SK-N-SH (cell line): ENCODE measurements at regions not wholly inside any gene's neighbourhood (a gene's known extent, or its start where the extent isn't known, plus 50 kb on each side); places are given as distances from the start of the nearest gene placed in this dataset.

Experiments
- CTCF ChIA-PET: fragments of 300-600, 350-600 bp; formaldehyde crosslinking; extraction: SDS; loops from one replicate; lab custom pipeline; 2021; lab: Yijun Ruan, JAX
- POLR2A ChIA-PET: fragments of 350-600 bp; sonication (Branson Sonifier 250); formaldehyde crosslinking; extraction: SDS; loops from one replicate; lab custom pipeline; 2020; ENCODE audit warnings: antibody characterized with exemption, inconsistent platforms; lab: Yijun Ruan, JAX
- DNase-seq: peaks from one replicate; pipeline ENCODE4 v3.0.0; 2012
- H2AFZ ChIP-seq: fragments of 200-600 bp; sonication (generic); 2 replicates; pipeline ENCODE4 v1.8.1; 2016; ENCODE audit warnings: antibody characterized with exemption, mild to moderate bottlenecking, low read depth
- H3F3A ChIP-seq: fragments of 200-600 bp; sonication (generic); replicated peaks from 2 replicates; pipeline ENCODE3; 2016; ENCODE audit warnings: antibody characterized with exemption, mild to moderate bottlenecking; ENCODE audit not compliant: insufficient read depth
- H3K27ac ChIP-seq, 2 experiments: fragments of 200-500 bp in 1 of 2; fragments of 200-600 bp in 1 of 2; sonication (Bioruptor generic) in 1 of 2; sonication (generic), shearing (Covaris generic) in 1 of 2; 2 replicates each; pipeline versions ENCODE4 v1.5.1 to v1.6.1; 2014 to 2016; ENCODE audit warnings: low read depth in 2 of 2, inconsistent platforms in 1 of 2, low read length in 1 of 2, mild to moderate bottlenecking in 1 of 2, mixed read lengths in 1 of 2
- H3K27me3 ChIP-seq: fragments of 200-600 bp; sonication (generic), shearing (Covaris generic); 2 replicates; pipeline ENCODE4 v1.6.1; 2016; ENCODE audit warnings: mixed run types; ENCODE audit not compliant: insufficient read depth
- H3K36me3 ChIP-seq, 2 experiments: fragments of 200-500 bp in 1 of 2; fragments of 200-600 bp in 1 of 2; sonication (Bioruptor generic) in 1 of 2; sonication (generic) in 1 of 2; replicated peaks in 1 of 2; 2 replicates each; pipeline versions ENCODE3 to v1.5.1; 2014 to 2016; ENCODE audit warnings: low read length in 1 of 2, mild to moderate bottlenecking in 1 of 2; ENCODE audit not compliant: insufficient read depth in 2 of 2, control insufficient read depth in 1 of 2
- H3K4me1 ChIP-seq, 2 experiments: fragments of 200-500 bp in 1 of 2; fragments of 200-600 bp in 1 of 2; sonication (Bioruptor generic) in 1 of 2; sonication (generic), shearing (Covaris generic) in 1 of 2; 2 replicates each; pipeline versions ENCODE4 v1.5.1 to v1.6.1; 2014 to 2016; ENCODE audit warnings: low read depth in 1 of 2, low read length in 1 of 2, mixed run types in 1 of 2; ENCODE audit not compliant: insufficient read depth in 2 of 2, control insufficient read depth in 1 of 2
- H3K4me2 ChIP-seq: fragments of 200-600 bp; sonication (generic), shearing (Covaris generic); 2 replicates; pipeline ENCODE4 v1.6.1; 2017; ENCODE audit warnings: mixed run types
- H3K4me3 ChIP-seq, 2 experiments: fragments of 200-500 bp in 1 of 2; fragments of 200-600 bp in 1 of 2; sonication (Bioruptor generic) in 1 of 2; sonication (generic), shearing (Covaris generic) in 1 of 2; 2 replicates each; pipeline versions ENCODE4 v1.5.1 to v1.8.1; 2014 to 2016; ENCODE audit warnings: low read depth in 2 of 2, inconsistent platforms in 1 of 2, low read length in 1 of 2, mild to moderate bottlenecking in 1 of 2, mixed read lengths in 1 of 2, moderate library complexity in 1 of 2
- H3K79me2 ChIP-seq: fragments of 200-600 bp; sonication (generic); 2 replicates; pipeline ENCODE4 v1.8.1; 2017; ENCODE audit warnings: mild to moderate bottlenecking; ENCODE audit not compliant: insufficient read depth
- H3K9ac ChIP-seq: fragments of 200-600 bp; sonication (generic); 2 replicates; pipeline ENCODE4 v1.6.1; 2017; ENCODE audit warnings: mixed run types
- H3K9me2 ChIP-seq: fragments of 200-600 bp; sonication (generic); 2 replicates; pipeline ENCODE4 v1.6.1; 2017; ENCODE audit warnings: mixed run types
- H3K9me3 ChIP-seq: fragments of 200-600 bp; sonication (generic); 2 replicates; pipeline ENCODE4 v1.6.1; 2017; ENCODE audit warnings: mixed run types, mild to moderate bottlenecking, moderate library complexity
- H4K20me1 ChIP-seq: fragments of 200-600 bp; sonication (generic); 2 replicates; pipeline ENCODE4 v1.6.1; 2017; ENCODE audit warnings: mild to moderate bottlenecking, mixed run types; ENCODE audit not compliant: insufficient read depth
- ELF1 ChIP-seq: IDR thresholded peaks from 2 replicates; pipeline ENCODE4 v1.4.0; 2012
- EP300 ChIP-seq, 2 experiments: IDR thresholded peaks; 2 replicates each; pipeline versions ENCODE4 v1.4.0 to v1.6.1; 2012; ENCODE audit warnings: borderline replicate concordance in 1 of 2, low read depth in 1 of 2, low read length in 1 of 2
- EZH2phosphoT487 ChIP-seq: fragments of 200-600 bp; sonication (generic); IDR thresholded peaks from 2 replicates; pipeline ENCODE4 v1.6.1; 2017; ENCODE audit warnings: low read depth, mixed run types, mild to moderate bottlenecking, antibody characterized with exemption, moderate library complexity, borderline replicate concordance
- FOXJ3 ChIP-seq: sonication (generic); formaldehyde crosslinking; IDR thresholded peaks from 2 replicates; pipeline ENCODE4 v1.5.1; 2020; ENCODE audit warnings: mild to moderate bottlenecking, missing genetic modification reagents
- JUND ChIP-seq: IDR thresholded peaks from 2 replicates; pipeline ENCODE4 v1.4.0; 2012
- MEF2A ChIP-seq: IDR thresholded peaks from 2 replicates; pipeline ENCODE4 v1.4.0; 2012; ENCODE audit warnings: low read depth, borderline replicate concordance
- MXI1 ChIP-seq: IDR thresholded peaks from 2 replicates; pipeline ENCODE4 v1.6.1; 2012; ENCODE audit warnings: mild to moderate bottlenecking, low read depth, low read length, improper control_type of control experiment
- NRF1 ChIP-seq: IDR thresholded peaks from 2 replicates; pipeline ENCODE4 v1.6.1; 2012; ENCODE audit warnings: low read depth, mild to moderate bottlenecking, low read length
- RAD21 ChIP-seq: IDR thresholded peaks from 2 replicates; pipeline ENCODE4 v1.6.1; 2012; ENCODE audit warnings: mild to moderate bottlenecking, low read length
- RFX5 ChIP-seq: IDR thresholded peaks from 2 replicates; pipeline ENCODE4 v1.6.1; 2012; ENCODE audit warnings: mild to moderate bottlenecking, improper control_type of control experiment, low read length
- RXRA ChIP-seq: IDR thresholded peaks from 2 replicates; pipeline ENCODE4 v1.4.0; 2012; ENCODE audit warnings: low read depth, mild to moderate bottlenecking, borderline replicate concordance
- SIN3A ChIP-seq: IDR thresholded peaks from 2 replicates; pipeline ENCODE4 v1.6.1; 2012; ENCODE audit warnings: low read depth, mild to moderate bottlenecking, low read length, moderate library complexity, borderline replicate concordance
- SMC3 ChIP-seq: IDR thresholded peaks from 2 replicates; pipeline ENCODE4 v1.6.1; 2012; ENCODE audit warnings: low read depth, low read length, improper control_type of control experiment
- TAF1 ChIP-seq: IDR thresholded peaks from 2 replicates; pipeline ENCODE4 v1.6.1; 2012; ENCODE audit warnings: low read depth, mild to moderate bottlenecking, low read length, moderate library complexity, borderline replicate concordance
- TCF12 ChIP-seq: IDR thresholded peaks from 2 replicates; pipeline ENCODE4 v1.4.0; 2012
- TEAD4 ChIP-seq: IDR thresholded peaks from 2 replicates; pipeline ENCODE4 v1.4.0; 2012; ENCODE audit warnings: mild to moderate bottlenecking, borderline replicate concordance; ENCODE audit not compliant: insufficient read depth
- USF1 ChIP-seq: IDR thresholded peaks from 2 replicates; pipeline ENCODE4 v1.4.0; 2012; ENCODE audit warnings: low read depth, borderline replicate concordance
- USF2 ChIP-seq: fragments of 150-350 bp; IDR thresholded peaks from 2 replicates; pipeline ENCODE4 v1.6.1; 2017; ENCODE audit warnings: antibody characterized with exemption, low read length, low read depth, borderline replicate concordance
- YY1 ChIP-seq: IDR thresholded peaks from 2 replicates; pipeline ENCODE4 v1.4.0; 2012; ENCODE audit warnings: low read depth, mild to moderate bottlenecking
- ZBTB33 ChIP-seq: IDR thresholded peaks from 2 replicates; pipeline ENCODE4 v1.4.0; 2012; ENCODE audit warnings: low read depth, borderline replicate concordance
- WGBS: methylation state at CpG from one replicate; pipeline ENCODE4 v1.1.6; 2017; ENCODE audit warnings: low lambda C conversion rate; 5-methylcytosine and 5-hydroxymethylcytosine counted together
- TF ChIP-seq, protein P1 (sequence below): IDR thresholded peaks from 2 replicates; pipeline ENCODE4; 2012
- TF ChIP-seq, protein P2 (sequence below): fragments of 200-600 bp; sonication (generic); IDR thresholded peaks from 2 replicates; pipeline ENCODE4 v1.6.1; 2017; ENCODE audit warnings: antibody characterized with exemption, mild to moderate bottlenecking, moderate library complexity
- TF ChIP-seq, protein P3 (sequence below): fragments of 150-350 bp; IDR thresholded peaks from 2 replicates; pipeline ENCODE4 v1.6.1; 2016; ENCODE audit warnings: mild to moderate bottlenecking, low read depth, low read length

GRCh38 chr17:13837417-13837816 is 231.9 kb upstream of the COX10 start:
- Histone ChIP-seq H3K36me3 (no peaks in the 10 kb centered on the region), H3K9me3 (no peaks in the 10 kb centered on the region), H3K27me3 (no peaks in the 10 kb centered on the region), H3K27ac (no peak overlapping the region), H3K79me2 (no peaks in the 10 kb centered on the region), H3K4me1 (no peaks in the 10 kb centered on the region), H3F3A (no peaks in the 10 kb centered on the region), H2AFZ (no peak overlapping the region), H3K9ac (no peak overlapping the region), H4K20me1 (no peaks in the 10 kb centered on the region), H3K4me2 (no peak overlapping the region), H3K4me3 (no peak overlapping the region), H3K9me2 (no peaks in the 10 kb centered on the region)
- no peak for TF ChIP-seq SIN3A
- TF ChIP-seq TEAD4: no peak
- no peak for TF ChIP-seq USF1
- TF ChIP-seq MXI1: no peak
- TF ChIP-seq FOXJ3: no peak
- no peak for TF ChIP-seq TCF12
- no peak for TF ChIP-seq EZH2phosphoT487
- no peak for TF ChIP-seq RFX5
- no peak for TF ChIP-seq SMC3
- no peak for TF ChIP-seq YY1
- TF ChIP-seq ELF1: no peak
- no peak for TF ChIP-seq USF2
- no peak for TF ChIP-seq RAD21
- no peak for TF ChIP-seq EP300 (IDR thresholded peaks at IDR 0.05; ENCODE audit: borderline replicate concordance in 1 of 2, low read depth in 1 of 2, low read length in 1 of 2)
- no peak for TF ChIP-seq RXRA
- no peak for DNase-seq
- ChIA-PET CTCF (interaction anchor here (0.6 kb wide), 1 partner anchor 548 kb away, joined by 3 read pairs; no protein-coding TSS in a partner anchor), POLR2A (no interaction called here)
- WGBS: 68% methylated on average over 10 of the region's 12 CpGs

DNA sequence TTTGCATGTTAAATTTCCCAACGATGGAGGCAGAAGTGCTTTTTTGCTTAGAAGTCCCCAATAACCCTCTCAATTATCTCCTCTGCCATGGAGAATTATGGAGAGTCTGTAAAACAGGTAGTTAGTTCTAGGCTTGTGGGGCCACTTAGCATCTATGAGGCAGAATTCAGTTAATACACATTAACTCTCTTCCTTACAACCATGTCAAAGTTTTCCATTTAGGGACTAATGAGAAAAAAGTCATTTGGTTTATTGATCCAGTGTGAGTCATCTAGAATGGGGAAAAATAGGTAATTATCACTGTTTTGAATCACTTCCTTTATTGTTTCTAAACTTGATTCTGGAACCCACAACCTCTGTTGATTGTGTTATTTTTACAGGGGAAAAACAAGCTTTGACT is 229.1 kb upstream of the COX10 start:
- ChIA-PET POLR2A (no interaction called here), CTCF (interaction anchor here (0.5 kb wide), 1 partner anchor 718 kb away, joined by 3 read pairs; no protein-coding TSS in a partner anchor)
- H3K27ac ChIP-seq: no peak overlapping the region
- H3K4me1 ChIP-seq: no peaks in the 10 kb centered on the region
- H3K9ac ChIP-seq: no peak overlapping the region
- H2AFZ ChIP-seq: no peak overlapping the region
- WGBS: 0% methylated on average over 1 of the region's 1 CpG
- H3K27me3 ChIP-seq: no peaks in the 10 kb centered on the region; the same call in 1 of the 2 replicates
- H3K9me2 ChIP-seq: no peaks in the 10 kb centered on the region
- no peaks in the 10 kb centered on the region for H4K20me1 ChIP-seq
- no peaks in the 10 kb centered on the region for H3K36me3 ChIP-seq
- TF ChIP-seq TAF1 (no peak), JUND (no peak), ZBTB33 (no peak), EP300 (IDR thresholded peaks at IDR 0.05; ENCODE audit: borderline replicate concordance in 1 of 2, low read depth in 1 of 2, low read length in 1 of 2) (no peak), MEF2A (no peak), NRF1 (no peak), TEAD4 (no peak)
- TF ChIP-seq, protein P1, sequence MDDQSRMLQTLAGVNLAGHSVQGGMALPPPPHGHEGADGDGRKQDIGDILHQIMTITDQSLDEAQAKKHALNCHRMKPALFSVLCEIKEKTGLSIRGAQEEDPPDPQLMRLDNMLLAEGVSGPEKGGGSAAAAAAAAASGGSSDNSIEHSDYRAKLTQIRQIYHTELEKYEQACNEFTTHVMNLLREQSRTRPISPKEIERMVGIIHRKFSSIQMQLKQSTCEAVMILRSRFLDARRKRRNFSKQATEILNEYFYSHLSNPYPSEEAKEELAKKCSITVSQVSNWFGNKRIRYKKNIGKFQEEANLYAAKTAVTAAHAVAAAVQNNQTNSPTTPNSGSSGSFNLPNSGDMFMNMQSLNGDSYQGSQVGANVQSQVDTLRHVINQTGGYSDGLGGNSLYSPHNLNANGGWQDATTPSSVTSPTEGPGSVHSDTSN: no peak
- TF ChIP-seq, protein P2, sequence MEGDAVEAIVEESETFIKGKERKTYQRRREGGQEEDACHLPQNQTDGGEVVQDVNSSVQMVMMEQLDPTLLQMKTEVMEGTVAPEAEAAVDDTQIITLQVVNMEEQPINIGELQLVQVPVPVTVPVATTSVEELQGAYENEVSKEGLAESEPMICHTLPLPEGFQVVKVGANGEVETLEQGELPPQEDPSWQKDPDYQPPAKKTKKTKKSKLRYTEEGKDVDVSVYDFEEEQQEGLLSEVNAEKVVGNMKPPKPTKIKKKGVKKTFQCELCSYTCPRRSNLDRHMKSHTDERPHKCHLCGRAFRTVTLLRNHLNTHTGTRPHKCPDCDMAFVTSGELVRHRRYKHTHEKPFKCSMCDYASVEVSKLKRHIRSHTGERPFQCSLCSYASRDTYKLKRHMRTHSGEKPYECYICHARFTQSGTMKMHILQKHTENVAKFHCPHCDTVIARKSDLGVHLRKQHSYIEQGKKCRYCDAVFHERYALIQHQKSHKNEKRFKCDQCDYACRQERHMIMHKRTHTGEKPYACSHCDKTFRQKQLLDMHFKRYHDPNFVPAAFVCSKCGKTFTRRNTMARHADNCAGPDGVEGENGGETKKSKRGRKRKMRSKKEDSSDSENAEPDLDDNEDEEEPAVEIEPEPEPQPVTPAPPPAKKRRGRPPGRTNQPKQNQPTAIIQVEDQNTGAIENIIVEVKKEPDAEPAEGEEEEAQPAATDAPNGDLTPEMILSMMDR: no peak
- TF ChIP-seq, protein P3, sequence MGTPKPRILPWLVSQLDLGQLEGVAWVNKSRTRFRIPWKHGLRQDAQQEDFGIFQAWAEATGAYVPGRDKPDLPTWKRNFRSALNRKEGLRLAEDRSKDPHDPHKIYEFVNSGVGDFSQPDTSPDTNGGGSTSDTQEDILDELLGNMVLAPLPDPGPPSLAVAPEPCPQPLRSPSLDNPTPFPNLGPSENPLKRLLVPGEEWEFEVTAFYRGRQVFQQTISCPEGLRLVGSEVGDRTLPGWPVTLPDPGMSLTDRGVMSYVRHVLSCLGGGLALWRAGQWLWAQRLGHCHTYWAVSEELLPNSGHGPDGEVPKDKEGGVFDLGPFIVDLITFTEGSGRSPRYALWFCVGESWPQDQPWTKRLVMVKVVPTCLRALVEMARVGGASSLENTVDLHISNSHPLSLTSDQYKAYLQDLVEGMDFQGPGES: no peak
- H3K4me2 ChIP-seq: no peak overlapping the region
- no peak for DNase-seq
- no peaks in the 10 kb centered on the region for H3K9me3 ChIP-seq
- H3F3A ChIP-seq: no peaks in the 10 kb centered on the region
- H3K79me2 ChIP-seq: no peaks in the 10 kb centered on the region
- no peak overlapping the region for H3K4me3 ChIP-seq
